Cardiac muscle cell (in vitro differentiated cells and primary cell): ENCODE measurements at regions not wholly inside any gene's neighbourhood (a gene's known extent, or its start where the extent isn't known, plus 50 kb on each side); places are given as distances from the start of the nearest gene placed in this dataset.
A peak's percentile ranks its signal among the peaks of the same experiment; 100 is the strongest.

Experiments used
- DNase-seq, 2 donors: peaks; one replicate each; pipeline versions ENCODE4 v3.0.0 to v3.0.0-alpha.2; 2010 to 2017; ENCODE audit warnings: low read depth in 1 of 2, low spot score in 1 of 2
- H3K27ac ChIP-seq: fragments of 200-600 bp; sonication (generic); 2 replicates; pipeline ENCODE4 v1.5.1; 2016
- H3K27me3 ChIP-seq: fragments of 200-600 bp; sonication (generic); 2 replicates; pipeline ENCODE4 v1.6.0; 2016; ENCODE audit warnings: control low read depth
- H3K36me3 ChIP-seq: fragments of 200-600 bp; sonication (generic); 2 replicates; pipeline ENCODE4 v1.5.1; 2016; ENCODE audit warnings: control low read depth
- H3K4me1 ChIP-seq: fragments of 200-600 bp; sonication (generic); 2 replicates; pipeline ENCODE4 v1.8.1; 2017; ENCODE audit warnings: low read depth, mild to moderate bottlenecking, mixed run types
- H3K4me3 ChIP-seq: fragments of 200-600 bp; sonication (generic); 2 replicates; pipeline ENCODE4 v1.5.1; 2016; ENCODE audit warnings: mild to moderate bottlenecking
- H3K9me3 ChIP-seq: fragments of 200-600 bp; sonication (generic); 2 replicates; pipeline ENCODE4 v1.5.1; 2017; ENCODE audit warnings: low read depth, mild to moderate bottlenecking, control low read depth
- CTCF ChIP-seq: IDR thresholded peaks from 2 replicates; pipeline ENCODE4 v1.5.1; 2012; ENCODE audit warnings: low read depth, mild to moderate bottlenecking, low read length

GRCh38 chr18:44452346-44452745 is 228.3 kb upstream of the SETBP1 start:
- H3K4me3 ChIP-seq, result no peak overlapping the region
- H3K27me3 ChIP-seq, result no peaks in the 10 kb centered on the region
- H3K36me3 ChIP-seq, result no peaks in the 10 kb centered on the region
- peak in 1 of 2 donors; percentile 30 for DNase-seq
- no peaks in the 10 kb centered on the region for H3K9me3 ChIP-seq
- no peaks in the 10 kb centered on the region for H3K4me1 ChIP-seq
- H3K27ac ChIP-seq, result no peak overlapping the region
- TF ChIP-seq CTCF, result no peak

- no peak for TF ChIP-seq CTCF
- DNase-seq, result no peak
- Histone ChIP-seq H3K4me1 (no peaks in the 10 kb centered on the region), H3K9me3 (no peaks in the 10 kb centered on the region), H3K4me3 (no peak overlapping the region), H3K27me3 (no peaks in the 10 kb centered on the region), H3K27ac (no peak overlapping the region), H3K36me3 (no peaks in the 10 kb centered on the region)
Observed at GRCh38 chr18:44453505-44453904, 227.2 kb upstream of the SETBP1 start.

- Histone ChIP-seq H3K9me3 (no peaks in the 10 kb centered on the region), H3K27ac (no peak overlapping the region), H3K36me3 (no peaks in the 10 kb centered on the region), H3K4me3 (no peak overlapping the region), H3K4me1 (no peaks in the 10 kb centered on the region), H3K27me3 (no peaks in the 10 kb centered on the region)
- peak in 1 of 2 donors; percentile 35 for DNase-seq
- no peak for TF ChIP-seq CTCF
Observed at GRCh38 chr18:44458777-44459176, 221.9 kb upstream of the SETBP1 start.

DNA sequence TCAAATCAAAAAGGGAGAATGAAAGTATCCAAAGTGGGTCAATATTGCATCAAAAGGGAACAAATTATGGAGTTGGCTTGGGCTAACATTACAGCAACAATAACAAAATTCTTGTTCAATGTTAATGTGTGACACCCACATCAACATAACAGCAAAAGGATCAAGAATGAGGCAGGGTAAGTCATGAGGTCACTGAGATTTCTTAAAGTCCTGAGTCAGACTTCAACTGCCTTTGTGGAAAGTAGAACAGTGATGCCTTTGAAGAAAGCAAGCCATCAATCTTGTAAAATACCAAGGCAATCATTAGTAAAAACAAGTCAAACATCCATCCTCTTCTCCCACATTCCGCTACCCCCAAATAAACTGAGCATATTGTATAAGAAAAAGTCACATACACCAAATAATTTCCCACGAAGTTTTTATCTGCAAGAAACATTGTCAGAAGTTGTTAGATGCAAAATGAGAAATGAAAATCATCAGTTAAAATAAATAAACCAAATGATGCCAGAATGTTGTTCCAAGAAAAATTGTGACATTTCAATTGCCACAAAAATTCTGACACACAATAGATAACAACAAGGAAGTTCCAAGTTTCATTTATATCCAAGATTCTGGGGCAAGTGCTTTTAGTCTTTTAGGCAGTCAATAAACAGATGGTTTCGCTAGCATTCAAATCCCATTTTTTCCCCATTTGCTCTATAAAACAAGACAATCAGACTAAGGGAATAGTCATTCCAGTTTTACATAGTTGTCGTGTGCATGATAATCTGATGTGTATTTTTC is 216.1 kb upstream of the SETBP1 start:
- no peak overlapping the region for H3K4me3 ChIP-seq
- TF ChIP-seq CTCF, result no peak
- no peaks in the 10 kb centered on the region for H3K27me3 ChIP-seq
- H3K9me3 ChIP-seq, result no peaks in the 10 kb centered on the region
- H3K27ac ChIP-seq, result no peak overlapping the region
- no peak for DNase-seq
- no peaks in the 10 kb centered on the region for H3K4me1 ChIP-seq
- no peaks in the 10 kb centered on the region for H3K36me3 ChIP-seq

GRCh38 chr18:44465381-44465841 is 215.3 kb upstream of the SETBP1 start:
- Histone ChIP-seq H3K4me1 (no peaks in the 10 kb centered on the region), H3K27ac (no peak overlapping the region), H3K36me3 (no peaks in the 10 kb centered on the region), H3K9me3 (no peaks in the 10 kb centered on the region), H3K4me3 (no peak overlapping the region), H3K27me3 (no peaks in the 10 kb centered on the region)
- no peak for DNase-seq
- no peak for TF ChIP-seq CTCF
